CD4-positive, CD25-positive, alpha-beta regulatory T cell (primary cell): ENCODE measurements at regions not wholly inside any gene's neighbourhood (a gene's known extent, or its start where the extent isn't known, plus 50 kb on each side); places are given as distances from the start of the nearest gene placed in this dataset.
"Not testable (repeated sequence)": the region's sequence is repeated elsewhere in the genome, so short reads cannot be mapped to it uniquely, and the experiment has no call there.

Experiments used
- ATAC-seq, 2 donors: fragments of 150-1000 bp; cut with Tn5 transposase; one replicate each; pipeline ENCODE4 v1.10.0; 2021; ENCODE audit warnings: low read depth in 2 of 2, moderate number of reproducible peaks in 2 of 2, moderate library complexity in 1 of 2
- DNase-seq, 3 donors: peaks; one replicate each; pipeline versions ENCODE4 v3.0.0 to v3.0.0-alpha.2; 2012 to 2022; ENCODE audit warnings: mixed read lengths in 1 of 3
- H3K27ac ChIP-seq: one replicate; pipeline ENCODE4 v1.7.0; 2013; ENCODE audit warnings: mild to moderate bottlenecking, low read length; ENCODE audit not compliant: insufficient read depth, poor library complexity, severe bottlenecking
- H3K27me3 ChIP-seq: one replicate; pipeline ENCODE4 v1.7.0; 2013; ENCODE audit warnings: low read length; ENCODE audit not compliant: control insufficient read depth, insufficient read depth
- H3K36me3 ChIP-seq: one replicate; pipeline ENCODE4 v1.7.0; 2013; ENCODE audit warnings: mild to moderate bottlenecking, low read length, moderate library complexity; ENCODE audit not compliant: control insufficient read depth, insufficient read depth
- H3K4me1 ChIP-seq: 2 replicates; pipeline ENCODE4 v1.7.0; 2013; ENCODE audit warnings: mild to moderate bottlenecking, low read length; ENCODE audit not compliant: insufficient read depth, control insufficient read depth, poor library complexity, severe bottlenecking
- H3K4me3 ChIP-seq: one replicate; pipeline ENCODE4 v1.7.0; 2013; ENCODE audit warnings: low read depth, mild to moderate bottlenecking, low read length, moderate library complexity
- H3K9me3 ChIP-seq, 2 experiments: 1 replicate in 1 of 2; 2 replicates in 1 of 2; pipeline ENCODE4 v1.7.0; 2013; ENCODE audit warnings: low read length in 2 of 2, mild to moderate bottlenecking in 1 of 2, moderate library complexity in 1 of 2; ENCODE audit not compliant: control insufficient read depth in 2 of 2
- H3K27ac Mint-ChIP-seq, 3 donors: one replicate each; pipeline ENCODE4 v1.8.0; 2020 to 2022; ENCODE audit warnings: mild to moderate bottlenecking in 3 of 3, mixed read lengths in 3 of 3, moderate library complexity in 2 of 3
- H3K27me3 Mint-ChIP-seq: one replicate; pipeline ENCODE4 v1.8.0; 2022; ENCODE audit warnings: mild to moderate bottlenecking, mixed read lengths
- H3K36me3 Mint-ChIP-seq: one replicate; pipeline ENCODE4 v1.8.0; 2020; ENCODE audit warnings: mixed read lengths
- H3K4me1 Mint-ChIP-seq, 4 donors: one replicate each; pipeline ENCODE4 v1.8.0; 2020 to 2022; ENCODE audit warnings: mixed read lengths in 4 of 4, mild to moderate bottlenecking in 1 of 4
- H3K4me3 Mint-ChIP-seq, 4 donors: one replicate each; pipeline ENCODE4 v1.8.0; 2020 to 2022; ENCODE audit warnings: mild to moderate bottlenecking in 4 of 4, mixed read lengths in 4 of 4, moderate library complexity in 3 of 4
- H3K9me3 Mint-ChIP-seq, 7 donors: one replicate each; pipeline ENCODE4 v1.8.0; 2020 to 2022; ENCODE audit warnings: mixed read lengths in 7 of 7, mild to moderate bottlenecking in 3 of 7, moderate library complexity in 2 of 7

DNA sequence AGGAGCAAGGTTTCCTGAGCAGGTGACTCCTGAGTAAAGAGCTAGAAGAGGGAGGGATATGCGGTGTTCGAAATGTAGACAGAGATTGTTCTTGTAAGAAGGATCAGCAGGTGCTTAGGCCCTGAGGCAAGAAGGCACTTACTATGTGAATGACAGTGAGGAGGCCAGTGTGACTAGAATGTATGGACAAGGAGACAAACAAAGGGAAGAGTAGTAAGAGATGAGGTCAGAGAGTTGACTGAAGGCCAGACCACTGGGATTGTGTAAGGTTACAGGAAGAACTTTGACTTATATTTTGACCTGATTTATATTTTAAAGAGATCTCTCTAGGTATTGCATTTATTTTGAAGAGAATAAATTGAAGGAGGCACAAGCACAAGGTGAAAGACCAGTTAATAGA is 118.4 kb upstream of the ENPEP start:
- no peak overlapping the region for H3K4me3 Mint-ChIP-seq
- no peaks in the 10 kb centered on the region for H3K4me1 ChIP-seq
- H3K36me3 Mint-ChIP-seq: no peaks in the 10 kb centered on the region
- no peak overlapping the region for H3K27ac ChIP-seq
- H3K36me3 ChIP-seq: no peaks in the 10 kb centered on the region
- H3K27me3 ChIP-seq: no peaks in the 10 kb centered on the region
- H3K27me3 Mint-ChIP-seq: peaks cover 4% of the 10 kb centered on the region
- H3K27ac Mint-ChIP-seq: no peak overlapping the region
- no peaks in the 10 kb centered on the region for H3K9me3 ChIP-seq
- DNase-seq: no peak
- no peak overlapping the region for H3K4me3 ChIP-seq
- no peaks in the 10 kb centered on the region for H3K9me3 Mint-ChIP-seq
- peak in 1 of 2 donors; percentile 12 for ATAC-seq
- no peaks in the 10 kb centered on the region for H3K4me1 Mint-ChIP-seq

DNA sequence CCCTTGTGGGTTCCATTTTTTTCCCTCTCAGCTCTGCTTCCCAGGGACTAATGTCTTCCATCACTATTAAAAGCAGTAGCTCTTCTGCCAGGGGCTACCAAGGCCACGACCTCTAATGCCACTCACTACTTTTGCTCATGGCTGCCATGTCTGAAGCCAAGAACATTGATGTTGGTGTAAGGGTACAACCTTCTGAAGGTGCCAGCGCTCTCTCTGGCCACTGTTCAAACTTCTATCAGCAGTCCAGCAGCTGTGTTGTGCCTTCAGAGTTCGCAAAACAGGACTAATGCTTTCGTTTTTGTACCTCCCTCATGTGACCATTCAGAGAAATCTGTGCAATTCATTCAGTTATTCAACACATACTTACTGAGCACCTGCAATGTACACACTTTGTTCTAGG is 121.5 kb upstream of the ENPEP start:
- peaks cover 0 to 2% (median 0%) of the 10 kb centered on the region in 7 donors for H3K9me3 Mint-ChIP-seq
- DNase-seq (no peak), ATAC-seq (no peak)
- H3K36me3 Mint-ChIP-seq: no peaks in the 10 kb centered on the region
- H3K27me3 Mint-ChIP-seq: peaks cover 4% of the 10 kb centered on the region
- H3K9me3 ChIP-seq: no peaks in the 10 kb centered on the region
- no peak overlapping the region for H3K4me3 ChIP-seq
- no peak overlapping the region for H3K4me3 Mint-ChIP-seq
- H3K27ac ChIP-seq: no peak overlapping the region
- H3K27ac Mint-ChIP-seq: no peak overlapping the region
- no peaks in the 10 kb centered on the region for H3K4me1 ChIP-seq
- H3K36me3 ChIP-seq: no peaks in the 10 kb centered on the region
- no peaks in the 10 kb centered on the region for H3K27me3 ChIP-seq
- no peaks in the 10 kb centered on the region for H3K4me1 Mint-ChIP-seq

GRCh38 chr4:110352670-110353442 is 123.1 kb upstream of the ENPEP start:
- no peak overlapping the region for H3K4me3 ChIP-seq
- H3K4me1 ChIP-seq: no peaks in the 10 kb centered on the region
- peaks cover 3% of the 10 kb centered on the region for H3K27me3 Mint-ChIP-seq
- H3K27ac Mint-ChIP-seq: no peak overlapping the region
- no peaks in the 10 kb centered on the region for H3K36me3 ChIP-seq
- no peak for ATAC-seq
- no peaks in the 10 kb centered on the region for H3K36me3 Mint-ChIP-seq
- H3K9me3 ChIP-seq: no peaks in the 10 kb centered on the region
- no peaks in the 10 kb centered on the region for H3K4me1 Mint-ChIP-seq
- H3K9me3 Mint-ChIP-seq: peaks cover 0 to 2% (median 0%) of the 10 kb centered on the region in 7 donors
- DNase-seq: no peak
- H3K27ac ChIP-seq: no peak overlapping the region
- no peaks in the 10 kb centered on the region for H3K27me3 ChIP-seq
- no peak overlapping the region for H3K4me3 Mint-ChIP-seq

- Histone ChIP-seq H3K36me3 (no peaks in the 10 kb centered on the region), H3K27ac (no peak overlapping the region), H3K4me3 (no peak overlapping the region), H3K9me3 (no peaks in the 10 kb centered on the region), H3K27me3 (no peaks in the 10 kb centered on the region), H3K4me1 (no peaks in the 10 kb centered on the region)
- no peaks in the 10 kb centered on the region for H3K36me3 Mint-ChIP-seq
- no peaks in the 10 kb centered on the region for H3K4me1 Mint-ChIP-seq
- H3K27ac Mint-ChIP-seq: no peak overlapping the region
- H3K4me3 Mint-ChIP-seq: no peak overlapping the region
- H3K9me3 Mint-ChIP-seq: peaks cover 0 to 3% (median 0%) of the 10 kb centered on the region in 7 donors
- DNase-seq (no peak), ATAC-seq (no peak)
- H3K27me3 Mint-ChIP-seq: peaks cover 10% of the 10 kb centered on the region
Observed at GRCh38 chr4:110348711-110349383, 127.1 kb upstream of the ENPEP start.

- H3K9me3 Mint-ChIP-seq: peaks cover 0 to 4% (median 0%) of the 10 kb centered on the region in 7 donors
- H3K4me3 Mint-ChIP-seq: no peak overlapping the region
- no peaks in the 10 kb centered on the region for H3K27me3 ChIP-seq
- no peaks in the 10 kb centered on the region for H3K36me3 ChIP-seq
- no peaks in the 10 kb centered on the region for H3K4me1 Mint-ChIP-seq
- no peak for ATAC-seq
- H3K27ac Mint-ChIP-seq: no peak overlapping the region
- no peak for DNase-seq
- H3K4me1 ChIP-seq: no peaks in the 10 kb centered on the region
- H3K4me3 ChIP-seq: no peak overlapping the region
- H3K36me3 Mint-ChIP-seq: no peaks in the 10 kb centered on the region
- peaks cover 13% of the 10 kb centered on the region for H3K27me3 Mint-ChIP-seq
- no peak overlapping the region for H3K27ac ChIP-seq
- H3K9me3 ChIP-seq: no peaks in the 10 kb centered on the region
Observed at GRCh38 chr4:110347805-110348204, 128.2 kb upstream of the ENPEP start.

DNA sequence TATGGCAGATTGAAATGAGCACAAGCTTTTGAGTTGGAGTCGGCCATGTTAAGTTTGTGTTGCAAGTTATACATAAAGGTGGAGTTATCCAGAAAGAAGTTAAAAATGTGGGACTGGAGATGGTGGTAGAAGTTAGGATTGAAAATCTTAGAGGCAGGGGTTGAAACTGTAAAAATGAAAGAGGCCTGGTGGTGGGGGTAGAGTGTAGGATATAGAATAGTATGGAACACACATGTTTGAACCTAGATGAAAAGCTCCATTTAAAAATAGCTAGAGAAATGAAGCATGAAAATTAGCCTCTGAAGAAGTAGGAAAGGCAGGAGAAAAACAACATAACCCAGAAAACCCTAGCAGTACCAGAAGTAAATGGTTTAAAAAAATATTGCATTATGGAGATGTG is 131.8 kb upstream of the ENPEP start:
- Mint-ChIP-seq H3K4me1 (no peaks in the 10 kb centered on the region), H3K4me3 (no peak overlapping the region), H3K36me3 (no peaks in the 10 kb centered on the region), H3K9me3 (peaks cover 0 to 4% (median 0%) of the 10 kb centered on the region in 7 donors), H3K27ac (no peak overlapping the region), H3K27me3 (peaks cover 13% of the 10 kb centered on the region)
- no peaks in the 10 kb centered on the region for H3K27me3 ChIP-seq
- ATAC-seq: no peak
- DNase-seq: no peak
- H3K4me3 ChIP-seq: no peak overlapping the region
- no peaks in the 10 kb centered on the region for H3K36me3 ChIP-seq
- H3K4me1 ChIP-seq: no peaks in the 10 kb centered on the region
- H3K27ac ChIP-seq: no peak overlapping the region
- no peaks in the 10 kb centered on the region for H3K9me3 ChIP-seq

DNA sequence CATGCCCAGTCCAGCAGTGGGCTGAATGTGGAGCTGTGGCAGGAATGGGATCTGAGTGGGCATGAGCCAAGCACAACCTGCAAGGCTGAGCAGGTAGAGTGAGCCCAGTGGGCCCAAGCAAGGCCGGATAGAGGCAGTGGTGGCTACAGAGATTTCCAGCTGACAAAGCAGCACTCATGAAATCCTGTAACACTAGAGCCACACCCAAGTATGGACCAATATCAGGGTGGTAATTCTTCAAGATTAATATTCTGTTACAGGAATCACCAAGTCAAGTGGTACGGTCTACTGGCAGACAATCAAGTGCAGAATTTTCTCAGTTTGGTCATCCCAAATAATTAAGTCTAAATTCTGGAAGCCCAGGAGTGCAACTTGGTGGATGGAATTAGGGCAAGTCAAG is 132.4 kb upstream of the ENPEP start:
- H3K27me3 Mint-ChIP-seq: peaks cover 13% of the 10 kb centered on the region
- no peaks in the 10 kb centered on the region for H3K4me1 ChIP-seq
- no peak overlapping the region for H3K27ac ChIP-seq
- no peak overlapping the region for H3K4me3 Mint-ChIP-seq
- no peak overlapping the region for H3K27ac Mint-ChIP-seq
- no peak for DNase-seq
- H3K27me3 ChIP-seq: no peaks in the 10 kb centered on the region
- H3K4me1 Mint-ChIP-seq: no peaks in the 10 kb centered on the region
- no peak overlapping the region for H3K4me3 ChIP-seq
- no peak for ATAC-seq
- no peaks in the 10 kb centered on the region for H3K36me3 Mint-ChIP-seq
- H3K9me3 Mint-ChIP-seq: peaks cover 0 to 5% (median 0%) of the 10 kb centered on the region in 7 donors
- H3K9me3 ChIP-seq: no peaks in the 10 kb centered on the region
- no peaks in the 10 kb centered on the region for H3K36me3 ChIP-seq

GRCh38 chr4:110341118-110341517 is 134.8 kb upstream of the ENPEP start:
- not testable (repeated sequence) for ATAC-seq, H3K4me1 Mint-ChIP-seq, H3K4me3 Mint-ChIP-seq, H3K9me3 ChIP-seq, H3K36me3 ChIP-seq, H3K4me3 ChIP-seq, H3K36me3 Mint-ChIP-seq, H3K27ac ChIP-seq, DNase-seq, H3K9me3 Mint-ChIP-seq, H3K4me1 ChIP-seq, H3K27me3 ChIP-seq, H3K27ac Mint-ChIP-seq
- peaks cover 13% of the 10 kb centered on the region for H3K27me3 Mint-ChIP-seq
